H1 (cell line): ENCODE measurements at regions not wholly inside any gene's neighbourhood (a gene's known extent, or its start where the extent isn't known, plus 50 kb on each side); places are given as distances from the start of the nearest gene placed in this dataset.

Experiments
- KDM1A ChIP-seq: fragments of 200-600, 300-600 bp; sonication (generic); IDR thresholded peaks from 2 replicates; pipeline ENCODE4 v1.7.1; 2016; ENCODE audit warnings: mild to moderate bottlenecking, low read length, borderline replicate concordance
- SUZ12 ChIP-seq: fragments of 200-600 bp; sonication (generic); IDR thresholded peaks from 2 replicates; pipeline ENCODE4 v1.6.1; 2012; ENCODE audit warnings: mild to moderate bottlenecking, inconsistent platforms, low read length, moderate library complexity, mixed read lengths

- TF ChIP-seq KDM1A, result no peak
- TF ChIP-seq SUZ12, result no peak
These were observed 325.1 kb upstream of the PRR16 start (continued) for GRCh38 chr5:120139039-120139438.
